Mesenchymal stem cell (in vitro differentiated cells and primary cell): ENCODE measurements at regions not wholly inside any gene's neighbourhood (a gene's known extent, or its start where the extent isn't known, plus 50 kb on each side); places are given as distances from the start of the nearest gene placed in this dataset.
"Not testable (repeated sequence)": the region's sequence is repeated elsewhere in the genome, so short reads cannot be mapped to it uniquely, and the experiment has no call there.

Source experiments
- DNase-seq: peaks from one replicate; pipeline ENCODE4 v3.0.0-alpha.2; 2013
- H2AFZ ChIP-seq: one replicate; pipeline ENCODE4 v1.6.1; 2013; ENCODE audit warnings: low read depth, mild to moderate bottlenecking, control low read depth, inconsistent platforms, low read length, moderate library complexity
- H2AK5ac ChIP-seq: 2 replicates; pipeline ENCODE4 v1.6.1; 2013; ENCODE audit warnings: low read length, moderate library complexity, mild to moderate bottlenecking, inconsistent platforms; ENCODE audit not compliant: severe bottlenecking
- H2BK120ac ChIP-seq: one replicate; pipeline ENCODE4 v1.6.1; 2013; ENCODE audit warnings: low read depth, mild to moderate bottlenecking, inconsistent platforms, low read length, moderate library complexity
- H2BK12ac ChIP-seq, 2 experiments: one replicate each; pipeline ENCODE4 v1.6.1; 2013; ENCODE audit warnings: inconsistent platforms in 2 of 2, low read length in 2 of 2, mild to moderate bottlenecking in 2 of 2, moderate library complexity in 2 of 2, control low read depth in 1 of 2
- H2BK15ac ChIP-seq: one replicate; pipeline ENCODE4 v1.6.1; 2013; ENCODE audit warnings: mild to moderate bottlenecking, low read depth, inconsistent platforms; ENCODE audit not compliant: poor library complexity, severe bottlenecking
- H2BK5ac ChIP-seq: 2 replicates; pipeline ENCODE4 v1.6.1; 2013; ENCODE audit warnings: low read depth, mild to moderate bottlenecking, low read length, control low read depth, inconsistent platforms; ENCODE audit not compliant: poor library complexity, severe bottlenecking
- H3K14ac ChIP-seq, 2 experiments: one replicate each; pipeline ENCODE4 v1.6.1; 2013; ENCODE audit warnings: inconsistent platforms in 2 of 2, low read length in 2 of 2, control low read depth in 1 of 2, mild to moderate bottlenecking in 1 of 2, moderate library complexity in 1 of 2
- H3K18ac ChIP-seq, 2 experiments: one replicate each; pipeline ENCODE4 v1.6.1; 2013; ENCODE audit warnings: inconsistent platforms in 2 of 2, low read length in 2 of 2, control low read depth in 1 of 2, low read depth in 1 of 2, mild to moderate bottlenecking in 1 of 2
- H3K23ac ChIP-seq, 2 experiments: one replicate each; pipeline ENCODE4 v1.6.1; 2013; ENCODE audit warnings: inconsistent platforms in 2 of 2, low read length in 2 of 2, mild to moderate bottlenecking in 2 of 2, moderate library complexity in 2 of 2, control low read depth in 1 of 2
- H3K27ac ChIP-seq: 2 replicates; pipeline ENCODE4 v1.5.1; 2013; ENCODE audit warnings: mild to moderate bottlenecking, moderate library complexity, low read length, control low read depth, inconsistent platforms; ENCODE audit not compliant: poor library complexity, severe bottlenecking
- H3K27me3 ChIP-seq, 2 experiments: 2 replicates each; pipeline versions ENCODE4 v1.6.1 to v1.7.0; 2013; ENCODE audit warnings: low read length in 2 of 2, mild to moderate bottlenecking in 2 of 2, moderate library complexity in 2 of 2, control low read depth in 1 of 2, inconsistent platforms in 1 of 2; ENCODE audit not compliant: control insufficient read depth in 1 of 2, insufficient read depth in 1 of 2
- H3K36me3 ChIP-seq, 2 experiments: 2 replicates each; pipeline versions ENCODE4 v1.6.1 to v1.7.0; 2013; ENCODE audit warnings: low read length in 2 of 2, control low read depth in 1 of 2, inconsistent platforms in 1 of 2, low read depth in 1 of 2, mild to moderate bottlenecking in 1 of 2; ENCODE audit not compliant: insufficient read depth in 2 of 2, control insufficient read depth in 1 of 2
- H3K4ac ChIP-seq, 2 experiments: one replicate each; pipeline ENCODE4 v1.6.1; 2013; ENCODE audit warnings: inconsistent platforms in 2 of 2, low read length in 2 of 2, mild to moderate bottlenecking in 2 of 2, moderate library complexity in 2 of 2, control low read depth in 1 of 2, low read depth in 1 of 2
- H3K4me1 ChIP-seq: 2 replicates; pipeline ENCODE4 v1.6.1; 2013; ENCODE audit warnings: low read depth, low read length, control low read depth; ENCODE audit not compliant: control insufficient read depth, insufficient read depth
- H3K4me2 ChIP-seq: 2 replicates; pipeline ENCODE4 v1.6.1; 2013; ENCODE audit warnings: low read length, mild to moderate bottlenecking, inconsistent platforms; ENCODE audit not compliant: poor library complexity, severe bottlenecking
- H3K4me3 ChIP-seq, 2 experiments: 2 replicates each; pipeline versions ENCODE4 v1.5.1 to v1.7.0; 2013; ENCODE audit warnings: low read length in 2 of 2, mild to moderate bottlenecking in 2 of 2, control low read depth in 1 of 2, low read depth in 1 of 2; ENCODE audit not compliant: insufficient read depth in 1 of 2
- H3K79me1 ChIP-seq: replicated peaks from 2 replicates; pipeline ENCODE4 v1.6.1; 2013; ENCODE audit warnings: mild to moderate bottlenecking, control low read depth, low read length, inconsistent platforms; ENCODE audit not compliant: poor library complexity, severe bottlenecking
- H3K9ac ChIP-seq: 2 replicates; pipeline ENCODE4 v1.7.0; 2013; ENCODE audit warnings: mild to moderate bottlenecking, low read length, moderate library complexity
- H3K9me3 ChIP-seq: 2 replicates; pipeline ENCODE4 v1.7.0; 2013; ENCODE audit warnings: mild to moderate bottlenecking, low read length; ENCODE audit not compliant: control insufficient read depth
- H4K8ac ChIP-seq: one replicate; pipeline ENCODE4 v1.6.1; 2013; ENCODE audit warnings: inconsistent platforms, mild to moderate bottlenecking, low read length, moderate library complexity
- H4K91ac ChIP-seq: one replicate; pipeline ENCODE4 v1.6.1; 2013; ENCODE audit warnings: mild to moderate bottlenecking, low read length, inconsistent platforms
- WGBS: methylation state at CpG from one replicate; pipeline ENCODE4 v1.1.7; 2013; ENCODE audit warnings: mixed read lengths; 5-methylcytosine and 5-hydroxymethylcytosine counted together

DNA sequence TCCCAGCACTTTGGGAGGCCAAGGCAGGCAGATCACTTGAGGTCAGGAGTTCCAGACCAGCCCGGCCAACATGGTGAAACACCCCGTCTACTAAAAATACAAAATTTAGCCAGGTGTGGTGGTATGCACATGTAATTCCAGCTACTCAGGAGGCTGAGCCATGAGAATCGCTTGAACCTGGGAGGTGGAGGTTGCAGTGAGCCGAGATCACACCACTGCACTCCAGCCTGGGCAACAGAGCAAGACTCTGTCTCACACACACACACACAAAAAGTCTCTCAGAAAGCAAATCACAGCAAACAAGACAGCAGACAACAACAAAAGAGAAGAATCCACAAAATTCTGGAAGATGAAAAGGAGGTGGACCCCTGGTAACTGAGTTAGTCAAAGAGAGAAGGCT is 241.5 kb upstream of the NOCT start:
- H3K27me3 ChIP-seq, H3K4me1 ChIP-seq, H3K14ac ChIP-seq, H3K9ac ChIP-seq, H3K23ac ChIP-seq, H3K18ac ChIP-seq, H2BK15ac ChIP-seq, H2AK5ac ChIP-seq, H2BK5ac ChIP-seq, H2AFZ ChIP-seq, H2BK120ac ChIP-seq, H3K36me3 ChIP-seq, H3K4me2 ChIP-seq, H3K79me1 ChIP-seq, H4K91ac ChIP-seq, H3K27ac ChIP-seq, H4K8ac ChIP-seq, H3K4ac ChIP-seq, H3K4me3 ChIP-seq, DNase-seq, H2BK12ac ChIP-seq, H3K9me3 ChIP-seq: not testable (repeated sequence)
- WGBS = no CpG with 5 or more reads among the region's 4 CpGs

DNA sequence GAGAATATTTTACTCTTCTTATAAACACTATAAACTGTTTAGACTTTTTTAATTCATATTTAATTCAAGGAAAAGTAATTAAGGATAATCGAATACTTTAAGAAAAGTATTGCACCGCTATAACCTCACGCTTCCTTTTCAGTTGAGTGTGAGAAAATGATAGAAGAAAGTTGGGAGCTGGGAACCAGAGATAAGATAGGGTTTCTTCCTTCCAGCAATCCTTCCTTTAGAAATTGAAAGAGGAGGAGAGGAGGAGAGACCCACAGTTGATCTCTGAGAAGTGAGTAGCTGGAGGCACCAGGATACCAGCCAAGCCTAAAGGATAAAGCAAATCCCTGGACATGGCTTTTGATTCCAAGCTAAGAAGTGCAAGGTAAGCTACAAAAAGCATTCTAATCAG is 242.3 kb upstream of the NOCT start:
- 96% methylated on average over 3 of the region's 3 CpGs for WGBS
- Histone ChIP-seq H3K4me3 (no peak overlapping the region), H3K9ac (no peak overlapping the region), H3K27ac (no peak overlapping the region), H3K23ac (no peak overlapping the region), H3K18ac (no peak overlapping the region), H4K91ac (no peak overlapping the region), H3K4me2 (no peak overlapping the region), H2BK5ac (no peak overlapping the region), H3K9me3 (no peaks in the 10 kb centered on the region), H4K8ac (no peak overlapping the region), H3K14ac (no peak overlapping the region), H2AFZ (no peak overlapping the region), H2BK120ac (no peak overlapping the region), H3K27me3 (no peaks in the 10 kb centered on the region), H3K4me1 (peaks cover 2% of the 10 kb centered on the region), H3K79me1 (no peaks in the 10 kb centered on the region), H3K36me3 (no peaks in the 10 kb centered on the region), H3K4ac (no peak overlapping the region), H2AK5ac (no peak overlapping the region), H2BK12ac (no peak overlapping the region), H2BK15ac (no peak overlapping the region)
- no peak for DNase-seq

DNA sequence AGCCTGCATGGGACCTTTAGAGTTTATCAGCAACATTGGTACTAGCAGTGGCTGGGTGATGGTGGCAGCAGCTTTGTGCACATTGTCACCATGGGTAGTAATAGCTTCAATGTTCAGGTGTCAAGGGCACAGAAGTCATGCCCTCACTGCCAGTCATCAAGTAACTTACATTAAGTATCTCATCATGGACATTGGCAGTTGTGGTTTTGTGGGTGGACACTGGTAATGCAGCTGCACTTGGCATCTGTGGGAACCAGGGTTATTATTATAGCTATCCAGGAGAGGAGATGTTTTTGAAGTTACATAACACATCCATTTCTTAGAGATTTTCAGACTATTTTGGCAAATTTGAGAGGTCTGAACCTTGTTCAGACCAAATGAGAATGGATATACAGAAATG is 243.2 kb upstream of the NOCT start:
- Histone ChIP-seq H3K27ac (no peak overlapping the region), H4K8ac (no peak overlapping the region), H3K36me3 (no peaks in the 10 kb centered on the region), H3K79me1 (no peaks in the 10 kb centered on the region), H3K4me3 (no peak overlapping the region), H3K23ac (no peak overlapping the region), H3K4me1 (peaks cover 2% of the 10 kb centered on the region), H2BK5ac (no peak overlapping the region), H3K14ac (no peak overlapping the region), H3K9ac (no peak overlapping the region), H3K4me2 (no peak overlapping the region), H3K18ac (no peak overlapping the region), H3K27me3 (no peaks in the 10 kb centered on the region), H2BK12ac (peak overlapping the region in 1 of 2 experiments; percentile 31), H2BK15ac (no peak overlapping the region), H3K4ac (no peak overlapping the region), H4K91ac (no peak overlapping the region), H2BK120ac (no peak overlapping the region), H3K9me3 (no peaks in the 10 kb centered on the region), H2AFZ (no peak overlapping the region), H2AK5ac (no peak overlapping the region)
- no peak for DNase-seq

DNA sequence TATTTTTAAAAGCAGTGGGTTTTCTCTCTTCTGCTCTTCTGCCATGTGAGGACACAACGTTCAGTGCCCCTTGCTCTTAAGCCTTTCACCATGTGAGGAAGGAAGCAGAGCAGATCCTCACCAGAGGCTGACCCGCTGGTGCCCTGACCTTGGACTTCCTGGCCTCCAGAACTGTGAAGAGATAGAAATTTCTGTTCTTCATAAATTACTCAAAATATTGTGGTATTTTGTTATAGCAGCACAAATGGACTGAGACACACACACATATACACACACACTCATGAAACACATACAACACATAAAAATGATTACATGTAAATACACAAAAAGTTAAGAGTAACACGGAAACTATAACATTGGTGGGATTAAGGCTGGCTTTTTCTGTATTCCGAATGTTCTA is 244.8 kb upstream of the NOCT start:
- no peaks in the 10 kb centered on the region for H3K27me3 ChIP-seq
- no peak overlapping the region for H4K8ac ChIP-seq
- H3K36me3 ChIP-seq = no peaks in the 10 kb centered on the region
- no peak overlapping the region for H4K91ac ChIP-seq
- no peak overlapping the region for H3K4ac ChIP-seq
- H2BK15ac ChIP-seq = no peak overlapping the region
- no peak overlapping the region for H3K4me3 ChIP-seq
- no peak overlapping the region for H2BK12ac ChIP-seq
- H2AFZ ChIP-seq = no peak overlapping the region
- no peak overlapping the region for H2AK5ac ChIP-seq
- H3K27ac ChIP-seq = no peak overlapping the region
- no peak overlapping the region for H3K18ac ChIP-seq
- 85% methylated on average over 4 of the region's 4 CpGs for WGBS
- H3K4me2 ChIP-seq = no peak overlapping the region
- H3K9ac ChIP-seq = no peak overlapping the region
- no peak overlapping the region for H2BK120ac ChIP-seq
- H3K14ac ChIP-seq = no peak overlapping the region
- no peak overlapping the region for H3K23ac ChIP-seq
- no peaks in the 10 kb centered on the region for H3K79me1 ChIP-seq
- DNase-seq = no peak
- no peaks in the 10 kb centered on the region for H3K9me3 ChIP-seq
- peaks cover 2% of the 10 kb centered on the region for H3K4me1 ChIP-seq
- no peak overlapping the region for H2BK5ac ChIP-seq
